ENCODE measurements at regions not wholly inside any gene's neighbourhood (a gene's known extent, or its start where the extent isn't known, plus 50 kb on each side); places are given as distances from the start of the nearest gene placed in this dataset.

DNA sequence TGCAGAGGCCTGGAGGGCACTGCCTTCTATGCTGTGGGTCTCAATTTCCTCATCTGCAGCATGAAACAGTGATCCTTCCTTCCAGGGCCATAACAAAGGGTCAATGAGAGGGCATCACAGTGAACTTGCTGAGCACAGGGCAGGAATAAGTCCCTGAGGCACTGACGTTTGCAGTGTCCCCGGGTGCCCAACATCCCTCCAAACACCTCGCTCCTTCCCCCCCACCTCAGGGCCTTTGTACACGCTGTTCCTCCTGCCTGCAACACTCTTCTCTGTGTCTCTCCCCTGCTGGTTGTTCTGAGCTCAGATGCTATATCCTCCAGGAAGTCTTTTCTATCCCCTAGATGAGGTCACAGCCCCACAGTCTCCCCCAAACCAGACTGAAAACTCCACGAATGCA, 59.7 kb upstream of the TCF20 start:
- TF ChIP-seq, protein P1, sequence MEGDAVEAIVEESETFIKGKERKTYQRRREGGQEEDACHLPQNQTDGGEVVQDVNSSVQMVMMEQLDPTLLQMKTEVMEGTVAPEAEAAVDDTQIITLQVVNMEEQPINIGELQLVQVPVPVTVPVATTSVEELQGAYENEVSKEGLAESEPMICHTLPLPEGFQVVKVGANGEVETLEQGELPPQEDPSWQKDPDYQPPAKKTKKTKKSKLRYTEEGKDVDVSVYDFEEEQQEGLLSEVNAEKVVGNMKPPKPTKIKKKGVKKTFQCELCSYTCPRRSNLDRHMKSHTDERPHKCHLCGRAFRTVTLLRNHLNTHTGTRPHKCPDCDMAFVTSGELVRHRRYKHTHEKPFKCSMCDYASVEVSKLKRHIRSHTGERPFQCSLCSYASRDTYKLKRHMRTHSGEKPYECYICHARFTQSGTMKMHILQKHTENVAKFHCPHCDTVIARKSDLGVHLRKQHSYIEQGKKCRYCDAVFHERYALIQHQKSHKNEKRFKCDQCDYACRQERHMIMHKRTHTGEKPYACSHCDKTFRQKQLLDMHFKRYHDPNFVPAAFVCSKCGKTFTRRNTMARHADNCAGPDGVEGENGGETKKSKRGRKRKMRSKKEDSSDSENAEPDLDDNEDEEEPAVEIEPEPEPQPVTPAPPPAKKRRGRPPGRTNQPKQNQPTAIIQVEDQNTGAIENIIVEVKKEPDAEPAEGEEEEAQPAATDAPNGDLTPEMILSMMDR (IDR thresholded peaks at IDR 0.05; ENCODE audit: poor library complexity), result no peak
- no peak for TF ChIP-seq EZH2phosphoT487 (IDR thresholded peaks at IDR 0.05; ENCODE audit: low read depth, severe bottlenecking, unreplicated experiment)
- DNase-seq (ENCODE audit: low spot score), result no peak
- Histone ChIP-seq H3K4me3 (no peak overlapping the region), H2AFZ (no peak overlapping the region), H3K79me2 (no peaks in the 10 kb centered on the region), H4K20me1 (ENCODE audit: insufficient read depth, poor library complexity, severe bottlenecking) (no peaks in the 10 kb centered on the region), H3K27me3 (no peaks in the 10 kb centered on the region), H3K4me2 (no peak overlapping the region), H3K9me2 (replicated peaks; ENCODE audit: insufficient read depth) (no peaks in the 10 kb centered on the region), H3K36me3 (replicated peaks; ENCODE audit: insufficient read depth, low read depth) (no peaks in the 10 kb centered on the region), H3K27ac (no peak overlapping the region), H3K9me3 (ENCODE audit: low read depth) (no peaks in the 10 kb centered on the region), H3K4me1 (ENCODE audit: insufficient read depth) (no peaks in the 10 kb centered on the region)
- WGBS (ENCODE audit: low lambda C conversion rate, missing lambda C conversion rate), result 75% methylated on average over 5 of the region's 5 CpGs

GRCh38 chr22:42329504-42329903, 59.1 kb upstream of the TCF20 start:
- Histone ChIP-seq H3K9me2 (replicated peaks; ENCODE audit: insufficient read depth) (no peaks in the 10 kb centered on the region), H4K20me1 (ENCODE audit: insufficient read depth, poor library complexity, severe bottlenecking) (no peaks in the 10 kb centered on the region), H3K9me3 (ENCODE audit: low read depth) (no peaks in the 10 kb centered on the region), H3K79me2 (no peaks in the 10 kb centered on the region), H3K27ac (no peak overlapping the region), H3K4me3 (no peak overlapping the region), H2AFZ (no peak overlapping the region), H3K27me3 (no peaks in the 10 kb centered on the region), H3K4me1 (ENCODE audit: insufficient read depth) (no peaks in the 10 kb centered on the region), H3K36me3 (replicated peaks; ENCODE audit: insufficient read depth, low read depth) (no peaks in the 10 kb centered on the region), H3K4me2 (no peak overlapping the region)
- TF ChIP-seq EZH2 (IDR thresholded peaks at IDR 0.05; ENCODE audit: borderline replicate concordance) (no peak), EZH2phosphoT487 (IDR thresholded peaks at IDR 0.05; ENCODE audit: low read depth, severe bottlenecking, unreplicated experiment) (no peak)
- TF ChIP-seq, protein P1 (IDR thresholded peaks at IDR 0.05; ENCODE audit: poor library complexity), result no peak
- no peak for DNase-seq (ENCODE audit: low spot score)
- 97% methylated on average over 4 of the region's 9 CpGs for WGBS (ENCODE audit: low lambda C conversion rate, missing lambda C conversion rate)

GRCh38 chr22:42328784-42329145, 58.3 kb upstream of the TCF20 start:
- TF ChIP-seq EZH2 (IDR thresholded peaks at IDR 0.05; ENCODE audit: borderline replicate concordance), result no peak
- TF ChIP-seq, protein P1 (IDR thresholded peaks at IDR 0.05; ENCODE audit: poor library complexity), result no peak
- no peak for TF ChIP-seq EZH2phosphoT487 (IDR thresholded peaks at IDR 0.05; ENCODE audit: low read depth, severe bottlenecking, unreplicated experiment)

More at GRCh38 chr22:42328784-42329145, 58.3 kb upstream of the TCF20 start:
- no peaks in the 10 kb centered on the region for H3K27me3 ChIP-seq
- no peaks in the 10 kb centered on the region for H3K9me2 ChIP-seq (replicated peaks; ENCODE audit: insufficient read depth)
- no peak overlapping the region for H3K4me3 ChIP-seq
- DNase-seq (ENCODE audit: low spot score), result no peak
- H3K27ac ChIP-seq, result no peak overlapping the region
- H3K9me3 ChIP-seq (ENCODE audit: low read depth), result no peaks in the 10 kb centered on the region
- no peaks in the 10 kb centered on the region for H3K36me3 ChIP-seq (replicated peaks; ENCODE audit: insufficient read depth, low read depth)
- H3K79me2 ChIP-seq, result no peaks in the 10 kb centered on the region
- no peak overlapping the region for H2AFZ ChIP-seq
- H4K20me1 ChIP-seq (ENCODE audit: insufficient read depth, poor library complexity, severe bottlenecking), result no peaks in the 10 kb centered on the region
- WGBS (ENCODE audit: low lambda C conversion rate, missing lambda C conversion rate), result 75% methylated on average over 8 of the region's 8 CpGs
- no peaks in the 10 kb centered on the region for H3K4me1 ChIP-seq (ENCODE audit: insufficient read depth)
- H3K4me2 ChIP-seq, result no peak overlapping the region

Measured in hepatocyte (in vitro differentiated cells).